ENCODE measurements at regions not wholly inside any gene's neighbourhood (a gene's known extent, or its start where the extent isn't known, plus 50 kb on each side); places are given as distances from the start of the nearest gene placed in this dataset.

- Histone ChIP-seq H2BK120ac (replicated peaks; ENCODE audit: low read depth, low read length) (no peak overlapping the region), H3K4me2 (ENCODE audit: insufficient read depth in 1 of 2, low read depth in 2 of 2, low read length in 2 of 2) (no peak overlapping the region), H3K27me3 (replicated peaks in 1 of 4; ENCODE audit: control insufficient read depth in 3 of 4, extremely low read depth in 1 of 4, insufficient read depth in 3 of 4, low read length in 3 of 4) (no peaks in the 10 kb centered on the region), H3K79me2 (ENCODE audit: control insufficient read depth in 1 of 2, insufficient read depth in 2 of 2, low read length in 2 of 2) (no peaks in the 10 kb centered on the region), H3K4me3 (ENCODE audit: extremely low read depth in 1 of 4, insufficient read depth in 2 of 4, low read depth in 3 of 4, low read length in 4 of 4) (no peak overlapping the region), H2AFZ (ENCODE audit: low read length) (no peak overlapping the region), H3K23me2 (ENCODE audit: low read depth, low read length) (no peaks in the 10 kb centered on the region), H3K79me1 (ENCODE audit: low read depth, low read length) (no peaks in the 10 kb centered on the region), H3K27ac (ENCODE audit: low read depth, low read length) (no peak overlapping the region), H3K23ac (ENCODE audit: insufficient read length) (no peak overlapping the region), H3K9me3 (ENCODE audit: insufficient read depth in 2 of 2, low read depth in 1 of 2, low read length in 1 of 2) (no peaks in the 10 kb centered on the region), H3K18ac (ENCODE audit: extremely low read depth, low read length) (no peak overlapping the region), H4K5ac (ENCODE audit: insufficient read length, low read depth, low read length) (no peak overlapping the region), H2AK5ac (ENCODE audit: low read depth, low read length) (no peak overlapping the region), H4K20me1 (replicated peaks in 1 of 2; ENCODE audit: control insufficient read depth in 1 of 2, insufficient read depth in 2 of 2, low read length in 2 of 2) (no peaks in the 10 kb centered on the region), H2BK5ac (ENCODE audit: low read depth, low read length) (no peak overlapping the region), H2BK15ac (ENCODE audit: low read length) (no peak overlapping the region), H4K8ac (ENCODE audit: extremely low read depth, insufficient read depth, low read length) (no peak overlapping the region), H3K14ac (ENCODE audit: insufficient read length) (no peak overlapping the region), H4K91ac (replicated peaks; ENCODE audit: insufficient read length, low read length) (no peak overlapping the region), H3K4me1 (replicated peaks in 1 of 4; ENCODE audit: control insufficient read depth in 3 of 4, insufficient read depth in 4 of 4, low read length in 3 of 4) (no peaks in the 10 kb centered on the region), H3K9ac (replicated peaks in 1 of 4; ENCODE audit: extremely low read depth in 1 of 4, low read depth in 3 of 4, low read length in 3 of 4) (no peak overlapping the region), H3K56ac (replicated peaks; ENCODE audit: insufficient read length, low read depth, low read length) (no peak overlapping the region), H2BK20ac (ENCODE audit: low read length) (no peak overlapping the region), H3K4ac (replicated peaks; ENCODE audit: insufficient read length, low read depth, low read length) (no peak overlapping the region), H3K36me3 (ENCODE audit: control insufficient read depth in 2 of 4, insufficient read depth in 4 of 4, low read length in 3 of 4) (no peaks in the 10 kb centered on the region), H2BK12ac (ENCODE audit: low read depth, low read length) (no peak overlapping the region)
- FAIRE-seq (no peak), DNase-seq (ENCODE audit: low read depth in 1 of 2, low spot score in 2 of 2) (no peak)
- ChIA-PET POLR2A (ENCODE audit: partially characterized antibody) (no interaction called here), CTCF (ENCODE audit: partially characterized antibody) (no interaction called here)
- 90% methylated on average over 7 of the region's 7 CpGs; no CpG with 5 or more reads in 1 of the 2 experiments for WGBS, 2 experiments (ENCODE audit: extremely low coverage in 1 of 2, insufficient coverage in 1 of 2, insufficient read length in 1 of 2, insufficient replicate concordance in 2 of 2, low coverage in 1 of 2, low lambda C conversion rate in 2 of 2, missing lambda C conversion rate in 1 of 2)
- TF ChIP-seq SP4 (IDR thresholded peaks at IDR 0.05; ENCODE audit: low read length), result no peak
- TF ChIP-seq SIRT6 (IDR thresholded peaks at IDR 0.05; ENCODE audit: low read length), result no peak
- no peak for TF ChIP-seq BRCA1 (IDR thresholded peaks at IDR 0.05; ENCODE audit: low read depth, low read length)
- TF ChIP-seq USF2 (IDR thresholded peaks at IDR 0.05; ENCODE audit: low read length), result no peak
- no peak for TF ChIP-seq RXRA (IDR thresholded peaks at IDR 0.05; ENCODE audit: insufficient read depth, low read depth, low read length)
- TF ChIP-seq SP1 (IDR thresholded peaks at IDR 0.05; ENCODE audit: low read depth, low read length), result no peak
- TF ChIP-seq RBBP5 (IDR thresholded peaks at IDR 0.05; ENCODE audit: borderline replicate concordance, low read depth, low read length), result no peak
- no peak for TF ChIP-seq EZH2 (IDR thresholded peaks at IDR 0.05; ENCODE audit: low read depth, low read length, severe bottlenecking)
- no peak for TF ChIP-seq CREB1 (IDR thresholded peaks at IDR 0.05)
These were observed 92.7 kb downstream of the TMEM100 start for GRCh38 chr17:55629995-55630394.

All from H1 (cell line).